Panc1 (cell line): ENCODE measurements at regions not wholly inside any gene's neighbourhood (a gene's known extent, or its start where the extent isn't known, plus 50 kb on each side); places are given as distances from the start of the nearest gene placed in this dataset.

ENCODE experiments used
- ATAC-seq: fragments of 200-7000 bp; cut with Tn5 transposase; 2 replicates; pipeline ENCODE4 v1.9.1; 2020; ENCODE audit warnings: mild to moderate bottlenecking, moderate library complexity
- BruUV-seq: library from RNA; stranded (reverse); fragments of 400-500 nt; replicated peaks from 2 replicates; lab custom pipeline; 2021; lab: Mats Ljungman, UMichigan
- CTCF ChIA-PET: fragments of 300-600 bp; sonication (Branson Sonifier 250); formaldehyde crosslinking; loops from one replicate; lab custom pipeline; 2022; ENCODE audit warnings: antibody characterized with exemption; lab: Charles Lee
- POLR2A ChIA-PET: fragments of 300-600 bp; sonication (Branson Sonifier 250); formaldehyde crosslinking; loops from one replicate; lab custom pipeline; 2022; ENCODE audit warnings: antibody characterized with exemption; lab: Charles Lee
- DNase-seq: peaks from one replicate; pipeline ENCODE4 v3.0.0-alpha.2; 2010; ENCODE audit warnings: low read depth, low spot score
- H3K27ac ChIP-seq: 2 replicates; pipeline ENCODE4 v1.5.1; 2011; ENCODE audit warnings: mild to moderate bottlenecking, low read length, inconsistent platforms
- H3K27me3 ChIP-seq: fragments of 200-500 bp; sonication (Bioruptor generic); 2 replicates; pipeline ENCODE4 v1.6.0; 2014; ENCODE audit warnings: low read length, inconsistent platforms; ENCODE audit not compliant: control insufficient read depth, insufficient read depth
- H3K36me3 ChIP-seq: fragments of 200-500 bp; sonication (Bioruptor generic); 2 replicates; pipeline ENCODE4 v1.5.1; 2014; ENCODE audit warnings: inconsistent platforms, mild to moderate bottlenecking, low read length, moderate library complexity; ENCODE audit not compliant: control insufficient read depth, insufficient read depth
- H3K4me1 ChIP-seq: 2 replicates; pipeline ENCODE4 v1.5.1; 2011; ENCODE audit warnings: inconsistent platforms, mild to moderate bottlenecking, low read length, moderate library complexity; ENCODE audit not compliant: control insufficient read depth, insufficient read depth
- H3K4me3 ChIP-seq, 2 experiments: 2 replicates each; pipeline ENCODE4 v1.5.1; 2011 to 2012; ENCODE audit warnings: low read depth in 2 of 2, low read length in 2 of 2, mild to moderate bottlenecking in 2 of 2, inconsistent platforms in 1 of 2, moderate library complexity in 1 of 2
- H3K9me3 ChIP-seq: fragments of 200-500 bp; sonication (Bioruptor generic); 2 replicates; pipeline ENCODE4 v1.5.1; 2014; ENCODE audit warnings: low read depth, mild to moderate bottlenecking, inconsistent platforms, low read length, moderate library complexity; ENCODE audit not compliant: control insufficient read depth, insufficient read depth
- POLR2AphosphoS5 ChIP-seq: IDR thresholded peaks from 2 replicates; pipeline ENCODE4 v1.6.1; 2012; ENCODE audit warnings: mild to moderate bottlenecking, low read depth, low read length, moderate library complexity
- SIN3A ChIP-seq: IDR thresholded peaks from 2 replicates; pipeline ENCODE4 v1.6.1; 2012; ENCODE audit warnings: low read depth, mild to moderate bottlenecking, low read length, moderate library complexity, borderline replicate concordance; ENCODE audit not compliant: insufficient read depth
- TCF7L2 ChIP-seq: IDR thresholded peaks from 2 replicates; pipeline ENCODE4 v1.6.1; 2011; ENCODE audit warnings: mild to moderate bottlenecking, low read depth, low read length, inconsistent platforms
- in situ Hi-C: cut with HindIII; loops from 2 replicates; pipeline ENCODE4 v1.10.0; 2016; ENCODE audit warnings: low sequenced_read_pairs, low pct_unique_long_range_greater_than_20kb
- intact Hi-C: fragments of 100-400 bp; cut with micrococcal nuclease; formaldehyde crosslinking; loops from one replicate; pipeline ENCODE4 v1.10.0; 2022; ENCODE audit not compliant: unreplicated experiment
- TF ChIP-seq, protein P1 (sequence below), 2 experiments: IDR thresholded peaks; 2 replicates each; pipeline ENCODE4 v1.6.1; 2011 to 2012; ENCODE audit warnings: low read depth in 2 of 2, control low read depth in 1 of 2, low read length in 1 of 2, mild to moderate bottlenecking in 1 of 2, moderate library complexity in 1 of 2; ENCODE audit not compliant: insufficient read depth in 1 of 2
- TF ChIP-seq, protein P2 (sequence below): fragments of 450-650 bp; IDR thresholded peaks from 2 replicates; pipeline ENCODE4 v1.5.1; 2017; ENCODE audit warnings: mild to moderate bottlenecking

- intact Hi-C loops (no loop called here), in situ Hi-C loops (no loop called here)
- ChIA-PET CTCF (no interaction called here), POLR2A (no interaction called here)
- no peak for DNase-seq
- ATAC-seq: no peak
- no peak overlapping the region for H3K4me3 ChIP-seq
- no TSS peak for BruUV-seq
- H3K4me1 ChIP-seq: no peaks in the 10 kb centered on the region
- H3K27me3 ChIP-seq: no peaks in the 10 kb centered on the region
- H3K36me3 ChIP-seq: no peaks in the 10 kb centered on the region
- H3K9me3 ChIP-seq: no peaks in the 10 kb centered on the region
- TF ChIP-seq, protein P1, sequence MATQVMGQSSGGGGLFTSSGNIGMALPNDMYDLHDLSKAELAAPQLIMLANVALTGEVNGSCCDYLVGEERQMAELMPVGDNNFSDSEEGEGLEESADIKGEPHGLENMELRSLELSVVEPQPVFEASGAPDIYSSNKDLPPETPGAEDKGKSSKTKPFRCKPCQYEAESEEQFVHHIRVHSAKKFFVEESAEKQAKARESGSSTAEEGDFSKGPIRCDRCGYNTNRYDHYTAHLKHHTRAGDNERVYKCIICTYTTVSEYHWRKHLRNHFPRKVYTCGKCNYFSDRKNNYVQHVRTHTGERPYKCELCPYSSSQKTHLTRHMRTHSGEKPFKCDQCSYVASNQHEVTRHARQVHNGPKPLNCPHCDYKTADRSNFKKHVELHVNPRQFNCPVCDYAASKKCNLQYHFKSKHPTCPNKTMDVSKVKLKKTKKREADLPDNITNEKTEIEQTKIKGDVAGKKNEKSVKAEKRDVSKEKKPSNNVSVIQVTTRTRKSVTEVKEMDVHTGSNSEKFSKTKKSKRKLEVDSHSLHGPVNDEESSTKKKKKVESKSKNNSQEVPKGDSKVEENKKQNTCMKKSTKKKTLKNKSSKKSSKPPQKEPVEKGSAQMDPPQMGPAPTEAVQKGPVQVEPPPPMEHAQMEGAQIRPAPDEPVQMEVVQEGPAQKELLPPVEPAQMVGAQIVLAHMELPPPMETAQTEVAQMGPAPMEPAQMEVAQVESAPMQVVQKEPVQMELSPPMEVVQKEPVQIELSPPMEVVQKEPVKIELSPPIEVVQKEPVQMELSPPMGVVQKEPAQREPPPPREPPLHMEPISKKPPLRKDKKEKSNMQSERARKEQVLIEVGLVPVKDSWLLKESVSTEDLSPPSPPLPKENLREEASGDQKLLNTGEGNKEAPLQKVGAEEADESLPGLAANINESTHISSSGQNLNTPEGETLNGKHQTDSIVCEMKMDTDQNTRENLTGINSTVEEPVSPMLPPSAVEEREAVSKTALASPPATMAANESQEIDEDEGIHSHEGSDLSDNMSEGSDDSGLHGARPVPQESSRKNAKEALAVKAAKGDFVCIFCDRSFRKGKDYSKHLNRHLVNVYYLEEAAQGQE (IDR thresholded peaks at IDR 0.05; ENCODE audit: insufficient read depth in 1 of 2, low read depth in 2 of 2, low read length in 1 of 2): no peak
- no peak for TF ChIP-seq POLR2AphosphoS5
- no peak for TF ChIP-seq SIN3A
- TF ChIP-seq, protein P2, sequence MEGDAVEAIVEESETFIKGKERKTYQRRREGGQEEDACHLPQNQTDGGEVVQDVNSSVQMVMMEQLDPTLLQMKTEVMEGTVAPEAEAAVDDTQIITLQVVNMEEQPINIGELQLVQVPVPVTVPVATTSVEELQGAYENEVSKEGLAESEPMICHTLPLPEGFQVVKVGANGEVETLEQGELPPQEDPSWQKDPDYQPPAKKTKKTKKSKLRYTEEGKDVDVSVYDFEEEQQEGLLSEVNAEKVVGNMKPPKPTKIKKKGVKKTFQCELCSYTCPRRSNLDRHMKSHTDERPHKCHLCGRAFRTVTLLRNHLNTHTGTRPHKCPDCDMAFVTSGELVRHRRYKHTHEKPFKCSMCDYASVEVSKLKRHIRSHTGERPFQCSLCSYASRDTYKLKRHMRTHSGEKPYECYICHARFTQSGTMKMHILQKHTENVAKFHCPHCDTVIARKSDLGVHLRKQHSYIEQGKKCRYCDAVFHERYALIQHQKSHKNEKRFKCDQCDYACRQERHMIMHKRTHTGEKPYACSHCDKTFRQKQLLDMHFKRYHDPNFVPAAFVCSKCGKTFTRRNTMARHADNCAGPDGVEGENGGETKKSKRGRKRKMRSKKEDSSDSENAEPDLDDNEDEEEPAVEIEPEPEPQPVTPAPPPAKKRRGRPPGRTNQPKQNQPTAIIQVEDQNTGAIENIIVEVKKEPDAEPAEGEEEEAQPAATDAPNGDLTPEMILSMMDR: no peak
- no peak for TF ChIP-seq TCF7L2
- H3K27ac ChIP-seq: no peak overlapping the region
These were observed 164.0 kb upstream of the SNX7 start for GRCh38 chr1:98497497-98497896.

DNA sequence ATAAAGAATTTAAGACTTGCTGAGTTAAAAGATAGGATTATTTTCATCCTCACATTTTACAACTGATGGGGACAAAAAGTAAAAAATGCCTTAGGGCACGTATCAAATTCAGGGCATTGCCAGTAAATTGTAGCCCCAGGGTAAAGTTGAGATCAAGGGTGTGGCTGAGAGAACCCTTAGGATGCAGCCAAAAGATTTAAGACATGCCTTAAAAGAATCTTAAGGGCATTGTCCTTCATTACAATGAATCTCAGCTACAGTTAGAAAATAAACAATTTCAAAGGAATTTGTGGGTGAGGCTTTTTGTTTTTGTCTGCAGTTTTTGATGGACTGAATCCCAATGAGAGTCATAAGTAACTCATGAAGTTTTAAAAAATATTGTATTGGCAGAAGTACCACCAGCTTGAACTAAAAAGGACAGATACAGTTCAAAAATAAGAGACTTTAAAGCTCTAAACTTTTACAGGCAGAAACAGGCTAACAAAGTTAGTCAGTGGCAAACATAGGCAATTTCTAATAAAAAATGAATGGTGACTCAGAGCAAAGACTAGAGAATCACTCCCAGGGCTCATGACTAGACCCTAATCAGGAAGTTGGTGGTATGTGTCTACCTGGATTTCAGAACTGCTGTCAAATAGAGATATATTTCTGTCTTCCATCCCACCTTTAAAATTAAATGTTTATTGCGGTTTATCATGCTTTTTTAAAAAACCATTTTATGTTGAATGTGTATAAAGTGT is 165.1 kb upstream of the SNX7 start:
- no peak for ATAC-seq
- no peak for DNase-seq
- ChIA-PET CTCF (no interaction called here), POLR2A (no interaction called here)
- no TSS peak for BruUV-seq
- in situ Hi-C loops: no loop called here
- TF ChIP-seq SIN3A: no peak
- TF ChIP-seq, protein P1 (IDR thresholded peaks at IDR 0.05; ENCODE audit: insufficient read depth in 1 of 2, low read depth in 2 of 2, low read length in 1 of 2): no peak
- no peak overlapping the region for H3K4me3 ChIP-seq
- H3K4me1 ChIP-seq: no peaks in the 10 kb centered on the region
- no peaks in the 10 kb centered on the region for H3K9me3 ChIP-seq
- no peak overlapping the region for H3K27ac ChIP-seq
- intact Hi-C loops: no loop called here
- H3K36me3 ChIP-seq: no peaks in the 10 kb centered on the region
- H3K27me3 ChIP-seq: no peaks in the 10 kb centered on the region
